Nephron (organoid): ENCODE measurements at regions not wholly inside any gene's neighbourhood (a gene's known extent, or its start where the extent isn't known, plus 50 kb on each side); places are given as distances from the start of the nearest gene placed in this dataset.
A peak's percentile ranks its signal among the peaks of the same experiment; 100 is the strongest.

ENCODE experiments used
- H3K27ac Mint-ChIP-seq, 3 experiments: 2 replicates each; pipeline ENCODE4 v1.8.0; 2020; ENCODE audit warnings: mixed read lengths in 3 of 3, mild to moderate bottlenecking in 2 of 3, moderate library complexity in 1 of 3
- H3K27me3 Mint-ChIP-seq: 2 replicates; pipeline ENCODE4 v1.8.0; 2021; ENCODE audit warnings: low read depth, mild to moderate bottlenecking, moderate library complexity, mixed read lengths
- H3K36me3 Mint-ChIP-seq: 2 replicates; pipeline ENCODE4 v1.8.0; 2020; ENCODE audit warnings: low read depth, mixed read lengths
- H3K4me1 Mint-ChIP-seq: 2 replicates; pipeline ENCODE4 v1.8.0; 2020; ENCODE audit warnings: mixed read lengths
- H3K4me3 Mint-ChIP-seq, 3 experiments: 2 replicates each; pipeline ENCODE4 v1.8.0; 2020; ENCODE audit warnings: mild to moderate bottlenecking in 3 of 3, mixed read lengths in 3 of 3, moderate library complexity in 2 of 3
- H3K9me3 Mint-ChIP-seq: 2 replicates; pipeline ENCODE4 v1.8.0; 2020; ENCODE audit warnings: mixed read lengths
- CTCF ChIP-seq, 3 experiments: fragments of 200-600 bp; sonication (generic); IDR thresholded peaks; one replicate each; pipeline ENCODE4 v1.5.0; 2021; ENCODE audit warnings: antibody characterized with exemption in 3 of 3; ENCODE audit not compliant: unreplicated experiment in 3 of 3

- no peak for TF ChIP-seq CTCF (IDR thresholded peaks at IDR 0.05; ENCODE audit: unreplicated experiment in 3 of 3)
- no peaks in the 10 kb centered on the region for H3K36me3 Mint-ChIP-seq
- peaks cover 56% of the 10 kb centered on the region for H3K27me3 Mint-ChIP-seq
- no peak overlapping the region for H3K27ac Mint-ChIP-seq
- peaks cover 7% of the 10 kb centered on the region for H3K4me1 Mint-ChIP-seq
- H3K4me3 Mint-ChIP-seq = no peak overlapping the region
- no peaks in the 10 kb centered on the region for H3K9me3 Mint-ChIP-seq
Observed at GRCh38 chr15:69910514-69910913, 187.2 kb downstream of the TLE3 start.

GRCh38 chr15:69912116-69912515 lies 185.6 kb downstream of the TLE3 start:
- H3K27me3 Mint-ChIP-seq = peaks cover 61% of the 10 kb centered on the region
- no peak overlapping the region for H3K4me3 Mint-ChIP-seq
- H3K4me1 Mint-ChIP-seq = peaks cover 13% of the 10 kb centered on the region
- no peaks in the 10 kb centered on the region for H3K9me3 Mint-ChIP-seq
- H3K27ac Mint-ChIP-seq = no peak overlapping the region
- no peaks in the 10 kb centered on the region for H3K36me3 Mint-ChIP-seq
- TF ChIP-seq CTCF (IDR thresholded peaks at IDR 0.05; ENCODE audit: unreplicated experiment in 3 of 3) = no peak

- Mint-ChIP-seq H3K9me3 (no peaks in the 10 kb centered on the region), H3K4me3 (no peak overlapping the region), H3K27me3 (peaks cover 59% of the 10 kb centered on the region), H3K36me3 (no peaks in the 10 kb centered on the region), H3K4me1 (peaks cover 7% of the 10 kb centered on the region), H3K27ac (peak overlapping the region in 1 of 3 experiments; percentile 25)
- TF ChIP-seq CTCF (IDR thresholded peaks at IDR 0.05; ENCODE audit: unreplicated experiment in 3 of 3) = no peak
Observed at GRCh38 chr15:69914040-69914439, 183.7 kb downstream of the TLE3 start.

- Mint-ChIP-seq H3K36me3 (no peaks in the 10 kb centered on the region), H3K27me3 (peaks cover 56% of the 10 kb centered on the region)
- no peak for TF ChIP-seq CTCF (IDR thresholded peaks at IDR 0.05; ENCODE audit: unreplicated experiment in 3 of 3)
Observed at GRCh38 chr15:69914960-69915359, 182.8 kb downstream of the TLE3 start.

GRCh38 chr15:69916169-69916785 lies 181.4 kb downstream of the TLE3 start:
- peaks cover 5% of the 10 kb centered on the region for H3K9me3 Mint-ChIP-seq
- TF ChIP-seq CTCF (IDR thresholded peaks at IDR 0.05; ENCODE audit: unreplicated experiment in 3 of 3) = no peak
- H3K4me3 Mint-ChIP-seq = no peak overlapping the region
- peaks cover 55% of the 10 kb centered on the region for H3K27me3 Mint-ChIP-seq
- H3K27ac Mint-ChIP-seq = no peak overlapping the region
- H3K4me1 Mint-ChIP-seq = peaks cover 14% of the 10 kb centered on the region
- H3K36me3 Mint-ChIP-seq = no peaks in the 10 kb centered on the region

More at GRCh38 chr15:69914960-69915359, 182.8 kb downstream of the TLE3 start:
- H3K9me3 Mint-ChIP-seq = peaks cover 2% of the 10 kb centered on the region
- H3K27ac Mint-ChIP-seq = no peak overlapping the region
- H3K4me3 Mint-ChIP-seq = no peak overlapping the region
- peaks cover 10% of the 10 kb centered on the region for H3K4me1 Mint-ChIP-seq

- Mint-ChIP-seq H3K4me1 (peaks cover 14% of the 10 kb centered on the region), H3K27me3 (peaks cover 56% of the 10 kb centered on the region), H3K4me3 (no peak overlapping the region), H3K27ac (no peak overlapping the region), H3K9me3 (peaks cover 6% of the 10 kb centered on the region), H3K36me3 (no peaks in the 10 kb centered on the region)
- no peak for TF ChIP-seq CTCF (IDR thresholded peaks at IDR 0.05; ENCODE audit: unreplicated experiment in 3 of 3)
Observed at GRCh38 chr15:69917056-69917455, 180.7 kb downstream of the TLE3 start.
